ENCODE measurements at regions not wholly inside any gene's neighbourhood (a gene's known extent, or its start where the extent isn't known, plus 50 kb on each side); places are given as distances from the start of the nearest gene placed in this dataset.

GRCh38 chrX:17923546-17923945 lies 62.4 kb upstream of the RAI2 start:
- TF ChIP-seq, protein P1, sequence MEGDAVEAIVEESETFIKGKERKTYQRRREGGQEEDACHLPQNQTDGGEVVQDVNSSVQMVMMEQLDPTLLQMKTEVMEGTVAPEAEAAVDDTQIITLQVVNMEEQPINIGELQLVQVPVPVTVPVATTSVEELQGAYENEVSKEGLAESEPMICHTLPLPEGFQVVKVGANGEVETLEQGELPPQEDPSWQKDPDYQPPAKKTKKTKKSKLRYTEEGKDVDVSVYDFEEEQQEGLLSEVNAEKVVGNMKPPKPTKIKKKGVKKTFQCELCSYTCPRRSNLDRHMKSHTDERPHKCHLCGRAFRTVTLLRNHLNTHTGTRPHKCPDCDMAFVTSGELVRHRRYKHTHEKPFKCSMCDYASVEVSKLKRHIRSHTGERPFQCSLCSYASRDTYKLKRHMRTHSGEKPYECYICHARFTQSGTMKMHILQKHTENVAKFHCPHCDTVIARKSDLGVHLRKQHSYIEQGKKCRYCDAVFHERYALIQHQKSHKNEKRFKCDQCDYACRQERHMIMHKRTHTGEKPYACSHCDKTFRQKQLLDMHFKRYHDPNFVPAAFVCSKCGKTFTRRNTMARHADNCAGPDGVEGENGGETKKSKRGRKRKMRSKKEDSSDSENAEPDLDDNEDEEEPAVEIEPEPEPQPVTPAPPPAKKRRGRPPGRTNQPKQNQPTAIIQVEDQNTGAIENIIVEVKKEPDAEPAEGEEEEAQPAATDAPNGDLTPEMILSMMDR (IDR thresholded peaks at IDR 0.05): no peak
- no peak for TF ChIP-seq POLR2A (IDR thresholded peaks at IDR 0.05)
